ENCODE measurements at regions not wholly inside any gene's neighbourhood (a gene's known extent, or its start where the extent isn't known, plus 50 kb on each side); places are given as distances from the start of the nearest gene placed in this dataset.

GRCh38 chr3:162332344-162332743 is 835.7 kb downstream of the OTOL1 start:
- H3K27me3 ChIP-seq = no peaks in the 10 kb centered on the region
- H3K27ac ChIP-seq = no peak overlapping the region
- H3K36me3 ChIP-seq = no peaks in the 10 kb centered on the region
- H3K9ac ChIP-seq = no peak overlapping the region
- H3K4me3 ChIP-seq = no peak overlapping the region
- peaks cover 7 to 28% (median 16%) of the 10 kb centered on the region in 11 experiments; a peak in 21 of 22 replicates for H3K9me3 ChIP-seq (replicated peaks in 1 of 11)
- no peak for TF ChIP-seq Cebpa-rat (IDR thresholded peaks at IDR 0.05)
- H3K4me2 ChIP-seq = no peak overlapping the region
- no peaks in the 10 kb centered on the region for H4K20me1 ChIP-seq
- H3K4me1 ChIP-seq = peaks cover 0 to 8% (median 5%) of the 10 kb centered on the region in 10 experiments; a peak in 8 of 20 replicates

GRCh38 chr3:162334537-162334936 is 837.9 kb downstream of the OTOL1 start:
- no peak for TF ChIP-seq Cebpa-rat (IDR thresholded peaks at IDR 0.05)
- Histone ChIP-seq H3K4me3 (no peak overlapping the region), H3K4me2 (no peak overlapping the region), H3K4me1 (no peaks in the 10 kb centered on the region), H3K27ac (no peak overlapping the region), H4K20me1 (no peaks in the 10 kb centered on the region), H3K9me3 (replicated peaks in 1 of 11) (peaks cover 7 to 28% (median 16%) of the 10 kb centered on the region in 11 experiments; a peak in 21 of 22 replicates), H3K36me3 (no peaks in the 10 kb centered on the region), H3K9ac (no peak overlapping the region), H3K27me3 (no peaks in the 10 kb centered on the region)

DNA sequence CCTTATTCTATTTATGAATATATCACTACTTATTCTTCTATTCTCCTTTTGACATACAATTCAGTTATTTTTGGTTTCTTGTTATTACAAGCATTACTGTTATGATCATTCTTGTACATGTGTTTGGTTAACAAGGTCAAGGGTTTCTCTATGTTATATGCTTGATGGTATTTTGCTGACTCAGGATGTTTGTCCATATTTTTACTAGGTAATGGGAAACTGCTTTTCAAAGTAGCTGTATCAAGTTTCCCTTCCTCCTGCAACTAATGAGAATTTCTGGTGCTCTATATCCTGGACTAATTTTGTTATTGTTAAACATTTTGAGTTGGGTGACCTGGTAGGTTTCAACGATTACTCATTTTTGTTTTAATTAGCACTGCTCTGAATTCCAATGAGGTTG is 841.0 kb downstream of the OTOL1 start:
- H4K20me1 ChIP-seq = no peaks in the 10 kb centered on the region
- no peak overlapping the region for H3K9ac ChIP-seq
- no peaks in the 10 kb centered on the region for H3K27me3 ChIP-seq
- H3K9me3 ChIP-seq (replicated peaks in 1 of 11) = peaks cover 7 to 28% (median 16%) of the 10 kb centered on the region in 11 experiments; a peak in 21 of 22 replicates
- H3K36me3 ChIP-seq = no peaks in the 10 kb centered on the region
- no peak overlapping the region for H3K27ac ChIP-seq
- no peak overlapping the region for H3K4me2 ChIP-seq
- no peak for TF ChIP-seq Cebpa-rat (IDR thresholded peaks at IDR 0.05)
- no peak overlapping the region for H3K4me3 ChIP-seq
- H3K4me1 ChIP-seq = no peaks in the 10 kb centered on the region

DNA sequence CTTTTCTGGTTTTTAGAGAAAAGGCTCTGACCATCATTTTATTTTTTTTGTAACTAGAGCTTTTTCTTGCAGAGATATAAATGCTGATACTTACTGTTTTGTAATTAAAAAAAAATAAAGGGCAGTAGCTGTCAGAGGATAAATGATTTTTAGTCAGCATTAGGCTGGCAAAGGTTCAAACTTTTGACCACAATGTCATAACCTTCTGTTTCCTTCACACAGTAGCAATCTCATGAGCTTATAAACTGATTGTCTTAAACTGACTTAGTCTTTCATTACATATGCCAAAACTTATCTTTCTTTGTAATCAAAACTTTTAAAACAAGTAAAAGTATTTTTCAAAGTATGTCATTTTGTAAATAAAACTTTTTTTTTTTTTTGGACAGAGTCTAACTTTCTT is 841.9 kb downstream of the OTOL1 start:
- H3K4me3 ChIP-seq = no peak overlapping the region
- no peak for TF ChIP-seq Cebpa-rat (IDR thresholded peaks at IDR 0.05)
- H3K9me3 ChIP-seq (replicated peaks in 1 of 11) = peaks cover 7 to 25% (median 16%) of the 10 kb centered on the region in 11 experiments; a peak in 21 of 22 replicates
- H3K4me1 ChIP-seq = no peaks in the 10 kb centered on the region
- H3K4me2 ChIP-seq = no peak overlapping the region
- no peak overlapping the region for H3K9ac ChIP-seq
- no peaks in the 10 kb centered on the region for H3K27me3 ChIP-seq
- no peak overlapping the region for H3K27ac ChIP-seq
- no peaks in the 10 kb centered on the region for H3K36me3 ChIP-seq
- H4K20me1 ChIP-seq = no peaks in the 10 kb centered on the region

DNA sequence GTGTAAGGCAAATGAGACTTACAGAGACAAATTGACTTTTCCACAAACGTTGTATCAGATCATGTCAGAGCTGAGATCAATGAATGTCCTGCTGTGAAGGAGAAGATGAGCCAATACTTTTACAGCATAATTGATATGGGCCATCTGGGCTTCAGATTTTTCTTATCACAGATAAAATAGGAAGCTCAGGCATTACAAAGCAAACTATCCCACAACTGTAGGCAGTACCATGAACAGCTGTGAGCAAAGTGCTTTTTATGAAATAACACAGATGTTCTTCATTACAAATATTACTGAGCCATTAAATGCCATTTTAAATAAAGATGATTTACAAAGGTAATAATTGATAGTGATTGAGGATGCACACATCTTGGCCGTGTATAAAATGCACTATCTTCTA is 852.3 kb downstream of the OTOL1 start:
- Histone ChIP-seq H3K4me2 (no peak overlapping the region), H3K4me1 (peaks cover 0 to 6% (median 0%) of the 10 kb centered on the region in 10 experiments; a peak in 2 of 20 replicates), H3K27me3 (no peaks in the 10 kb centered on the region; a peak in 1 of 22 replicates), H3K9ac (no peak overlapping the region), H3K36me3 (no peaks in the 10 kb centered on the region), H3K27ac (no peak overlapping the region), H3K9me3 (replicated peaks in 1 of 11) (no peaks in the 10 kb centered on the region), H3K4me3 (no peak overlapping the region), H4K20me1 (no peaks in the 10 kb centered on the region; a peak in 1 of 22 replicates)
- no peak for TF ChIP-seq Cebpa-rat (IDR thresholded peaks at IDR 0.05)

DNA sequence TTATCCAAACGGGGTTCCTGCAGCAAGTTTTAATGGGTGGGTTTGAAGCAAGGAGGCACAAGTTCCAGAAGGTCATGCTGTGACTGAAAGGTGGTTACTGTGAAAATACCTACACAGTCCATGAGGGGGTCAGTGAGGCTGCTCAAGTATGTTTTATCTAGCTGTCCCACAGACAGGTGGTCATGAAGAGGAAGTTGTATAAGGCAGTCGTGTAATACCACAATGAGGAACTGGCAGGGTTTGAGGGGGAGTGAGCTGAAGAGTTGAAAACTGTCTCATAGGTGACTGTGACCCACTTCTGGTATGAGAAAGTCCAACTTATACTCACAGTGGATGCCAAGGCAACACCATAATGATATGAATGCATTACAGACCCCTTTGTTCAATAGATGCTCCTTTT is 856.8 kb downstream of the OTOL1 start:
- Histone ChIP-seq H3K9me3 (replicated peaks in 1 of 11) (no peaks in the 10 kb centered on the region), H3K27ac (no peak overlapping the region), H3K9ac (no peak overlapping the region), H3K4me3 (no peak overlapping the region), H3K27me3 (no peaks in the 10 kb centered on the region; a peak in 1 of 22 replicates), H3K4me1 (peaks cover 0 to 7% (median 0%) of the 10 kb centered on the region in 10 experiments; a peak in 2 of 20 replicates), H3K36me3 (no peaks in the 10 kb centered on the region), H4K20me1 (peaks cover 0 to 2% (median 0%) of the 10 kb centered on the region in 11 experiments; a peak in 1 of 22 replicates), H3K4me2 (no peak overlapping the region)
- no peak for TF ChIP-seq Cebpa-rat (IDR thresholded peaks at IDR 0.05)

- H4K20me1 ChIP-seq = peaks cover 0 to 2% (median 0%) of the 10 kb centered on the region in 11 experiments; a peak in 1 of 22 replicates
- H3K4me1 ChIP-seq = peaks cover 0 to 7% (median 0%) of the 10 kb centered on the region in 10 experiments; a peak in 2 of 20 replicates
- H3K9me3 ChIP-seq (replicated peaks in 1 of 11) = no peaks in the 10 kb centered on the region
- no peak overlapping the region for H3K4me3 ChIP-seq
- H3K4me2 ChIP-seq = no peak overlapping the region
- no peak overlapping the region for H3K9ac ChIP-seq
- H3K27me3 ChIP-seq = no peaks in the 10 kb centered on the region; a peak in 1 of 22 replicates
- H3K36me3 ChIP-seq = no peaks in the 10 kb centered on the region
- no peak for TF ChIP-seq Cebpa-rat (IDR thresholded peaks at IDR 0.05)
- H3K27ac ChIP-seq = no peak overlapping the region
Measured at GRCh38 chr3:162354356-162354755, 857.7 kb downstream of the OTOL1 start.

DNA sequence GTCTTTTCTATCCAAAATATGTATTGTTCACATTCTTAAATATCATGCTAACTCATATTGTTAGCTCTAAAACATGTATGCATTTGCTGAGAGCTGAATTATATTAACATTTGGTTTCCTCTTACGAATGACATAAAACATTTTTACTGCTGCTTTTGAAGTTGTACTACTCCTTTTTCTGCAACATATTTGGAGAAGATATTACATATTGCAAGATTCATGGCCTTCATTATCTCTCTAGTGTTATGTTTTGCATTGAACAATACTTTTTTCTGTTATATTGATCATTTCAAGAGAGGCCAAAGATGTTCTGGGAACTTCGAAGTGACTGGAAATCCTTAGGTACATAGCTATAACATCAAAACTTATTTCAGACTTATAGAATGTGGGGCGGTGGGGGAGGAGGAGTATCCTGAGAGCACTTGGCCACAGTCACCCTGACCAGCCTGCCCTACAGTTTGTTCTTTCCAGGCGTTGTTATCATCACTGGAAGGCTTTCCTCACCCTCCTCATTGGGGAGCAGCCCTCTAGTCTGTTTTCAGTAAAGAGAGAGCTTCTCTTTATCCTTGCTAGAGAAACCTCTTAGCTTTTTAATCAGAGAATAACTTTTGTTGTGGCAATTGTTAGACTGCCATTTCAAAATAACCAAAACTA is 868.6 kb downstream of the OTOL1 start:
- no peak for TF ChIP-seq Cebpa-rat (IDR thresholded peaks at IDR 0.05)
- Histone ChIP-seq H3K27ac (no peak overlapping the region), H3K36me3 (no peaks in the 10 kb centered on the region), H3K4me3 (no peak overlapping the region), H3K4me2 (no peak overlapping the region), H3K4me1 (no peaks in the 10 kb centered on the region), H3K27me3 (no peaks in the 10 kb centered on the region), H4K20me1 (no peaks in the 10 kb centered on the region), H3K9me3 (replicated peaks in 1 of 11) (no peaks in the 10 kb centered on the region), H3K9ac (no peak overlapping the region)

GRCh38 chr3:162366166-162366766 is 869.7 kb downstream of the OTOL1 start:
- Histone ChIP-seq H3K9ac (no peak overlapping the region), H3K36me3 (no peaks in the 10 kb centered on the region), H3K4me1 (peaks cover 0 to 7% (median 0%) of the 10 kb centered on the region in 10 experiments; a peak in 2 of 20 replicates), H3K27ac (no peak overlapping the region), H3K4me2 (no peak overlapping the region), H3K4me3 (no peak overlapping the region), H4K20me1 (no peaks in the 10 kb centered on the region), H3K27me3 (no peaks in the 10 kb centered on the region), H3K9me3 (replicated peaks in 1 of 11) (no peaks in the 10 kb centered on the region)
- no peak for TF ChIP-seq Cebpa-rat (IDR thresholded peaks at IDR 0.05)

All from BLaER1 treated with 17β-estradiol and CSF1 and Interleukin-3, amounts not matched to agents 10 nM and 100 nM (cell line).